ENCODE measurements at regions not wholly inside any gene's neighbourhood (a gene's known extent, or its start where the extent isn't known, plus 50 kb on each side); places are given as distances from the start of the nearest gene placed in this dataset.
"Not testable (repeated sequence)": the region's sequence is repeated elsewhere in the genome, so short reads cannot be mapped to it uniquely, and the experiment has no call there.

DNA sequence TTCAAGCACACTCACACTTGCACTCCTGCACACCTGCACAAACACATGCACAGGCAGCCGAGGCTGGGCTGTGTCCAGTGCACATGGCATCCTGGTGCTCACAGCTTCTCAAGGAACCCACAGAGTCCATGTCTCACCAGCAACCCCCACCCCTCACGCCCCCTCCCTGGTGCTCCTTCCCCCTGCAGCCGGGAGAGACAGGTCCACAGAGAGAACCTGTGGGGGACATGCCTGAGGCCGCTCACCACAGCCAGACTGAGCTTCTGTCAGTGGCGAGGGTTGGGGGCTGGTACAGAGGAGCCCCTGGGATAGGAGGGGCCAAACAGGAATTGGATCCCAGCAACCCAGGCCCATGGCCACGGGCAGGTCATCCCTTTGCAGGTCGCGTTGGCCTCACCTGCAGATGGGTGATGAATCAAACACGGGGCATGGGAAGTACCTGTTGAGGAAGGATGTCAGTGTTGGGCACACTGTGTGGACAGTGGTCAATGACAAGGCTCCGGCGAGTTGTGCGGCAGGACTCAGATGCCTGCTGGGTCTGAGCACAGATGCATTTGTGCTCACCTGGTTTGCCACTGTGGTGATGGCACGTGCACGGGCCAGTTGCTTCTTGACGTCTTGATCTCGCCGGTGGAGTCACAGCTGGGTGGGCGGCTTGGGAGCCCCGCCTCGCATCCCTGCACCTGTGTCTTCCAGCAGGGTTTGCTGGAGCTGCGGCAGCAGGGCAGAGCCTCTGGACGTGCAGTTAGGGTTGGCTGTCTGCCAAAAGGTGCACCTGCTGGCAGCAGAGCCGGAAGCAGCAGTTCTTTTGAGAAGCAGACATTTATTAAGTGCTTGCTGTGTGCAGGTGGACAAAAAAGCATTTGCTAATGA lies 113.0 kb downstream of the ERMARD start:
- no peak for DNase-seq (ENCODE audit: low read depth in 2 of 2)

- DNase-seq (ENCODE audit: low read depth in 2 of 2), result no peak
Measured at GRCh38 chr6:169863710-169864109, 112.3 kb downstream of the ERMARD start.

DNA sequence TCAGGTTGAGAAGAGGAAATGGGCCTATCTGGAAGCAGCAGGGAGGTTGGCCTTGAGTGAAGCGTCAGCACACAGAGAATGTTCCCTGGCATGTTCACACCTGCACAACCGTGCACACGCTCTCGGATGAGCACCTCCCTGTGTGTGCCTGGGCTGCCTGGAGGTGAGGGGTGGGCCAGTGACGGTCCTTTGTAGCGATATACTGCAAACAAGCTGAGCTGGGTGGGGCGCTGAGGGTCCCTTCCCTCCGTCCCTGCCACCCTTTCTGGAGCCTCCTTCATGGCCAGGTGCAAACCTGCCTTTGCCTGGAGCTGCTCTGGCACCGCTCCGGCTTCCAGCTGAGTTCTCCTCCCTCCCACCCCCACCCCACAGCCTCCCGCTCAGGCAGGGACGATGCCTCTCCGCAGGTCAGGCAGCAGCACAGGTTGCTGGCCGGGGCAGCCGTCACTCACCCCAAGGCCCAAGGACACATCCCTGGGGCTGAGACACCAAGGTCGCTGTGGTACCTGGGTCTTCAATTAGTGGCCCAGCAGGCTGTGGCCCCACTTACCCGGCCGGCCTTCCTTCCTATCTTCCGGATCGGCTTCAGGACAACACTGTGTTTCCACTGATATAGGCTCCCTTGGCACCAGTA lies 111.6 kb downstream of the ERMARD start:
- no peak for DNase-seq (ENCODE audit: low read depth in 2 of 2)

DNA sequence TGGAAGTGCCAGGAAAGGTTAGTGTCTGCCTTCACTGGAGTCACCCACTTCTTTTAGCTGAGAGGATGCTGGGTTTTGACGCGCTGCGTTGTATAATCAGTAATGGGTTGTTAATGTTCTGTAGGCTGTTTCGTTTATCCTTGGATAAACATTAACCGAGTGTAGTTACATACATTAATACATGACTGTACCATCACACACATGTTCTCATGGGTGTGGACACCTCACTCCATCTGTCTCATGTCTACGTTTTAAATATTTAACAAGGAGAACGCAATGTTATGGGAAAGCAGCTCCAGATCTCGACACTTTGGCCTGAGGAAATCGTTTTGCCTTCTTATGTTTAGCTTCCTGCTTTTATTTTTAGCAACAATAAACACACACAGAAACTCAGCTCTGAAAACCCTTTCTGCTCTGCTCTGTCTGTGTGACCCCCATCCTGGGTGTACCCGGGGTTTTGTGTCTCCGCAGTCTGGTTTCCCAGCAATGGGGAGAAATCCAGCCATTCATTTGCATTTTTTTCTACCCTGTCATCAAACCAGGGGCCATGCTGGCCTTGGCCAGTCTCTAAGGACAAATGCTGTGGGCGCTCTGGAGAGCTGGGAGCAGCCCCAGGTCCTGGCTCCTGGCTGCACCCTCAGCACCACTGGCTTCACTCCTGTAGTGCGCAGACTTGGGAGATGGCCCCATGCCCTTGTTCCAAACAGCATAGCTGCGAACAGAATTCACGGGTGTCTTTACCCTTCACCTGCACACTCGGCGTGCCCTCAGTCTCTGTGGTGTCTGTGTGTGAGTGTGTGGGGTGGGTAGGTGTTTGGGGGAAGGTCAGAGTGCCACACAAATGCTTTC lies 110.8 kb downstream of the ERMARD start:
- DNase-seq (ENCODE audit: low read depth in 2 of 2), result no peak

DNA sequence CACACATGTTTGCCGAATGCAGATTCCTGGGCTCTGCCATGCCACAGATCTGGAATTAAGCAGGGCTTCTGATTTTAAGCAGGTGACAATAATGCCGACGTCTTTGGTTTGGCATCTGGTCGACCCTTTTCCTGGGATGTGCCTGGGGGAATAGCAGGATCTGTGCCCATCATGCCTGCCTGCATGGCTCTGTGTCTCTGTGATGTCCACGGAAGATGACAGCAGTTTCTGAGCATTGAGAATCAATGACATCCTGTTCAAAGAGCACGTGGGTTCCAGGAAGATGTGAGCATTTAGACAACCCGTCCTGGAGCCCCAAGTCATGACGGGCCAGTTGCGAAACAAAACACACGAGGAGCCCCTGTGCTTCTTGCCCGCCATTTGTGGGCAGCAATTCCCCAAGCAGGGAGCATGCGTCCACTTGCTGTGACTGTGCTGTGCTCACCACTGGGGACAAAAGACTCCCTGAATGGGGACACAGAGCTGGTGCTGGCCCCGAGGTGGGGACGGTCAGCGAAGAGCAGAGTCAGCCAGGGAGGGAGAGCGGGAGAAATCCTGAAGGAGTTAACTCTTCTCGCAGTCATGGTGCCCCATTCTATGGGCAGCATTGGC lies 110.1 kb downstream of the ERMARD start:
- no peak for DNase-seq (ENCODE audit: low read depth in 2 of 2)

- DNase-seq (ENCODE audit: low read depth in 2 of 2), result no peak
Measured at GRCh38 chr6:169859978-169860703, 108.7 kb downstream of the ERMARD start.

- DNase-seq (ENCODE audit: low read depth in 2 of 2), result no peak
Measured at GRCh38 chr6:169859401-169859977, 108.1 kb downstream of the ERMARD start.

DNA sequence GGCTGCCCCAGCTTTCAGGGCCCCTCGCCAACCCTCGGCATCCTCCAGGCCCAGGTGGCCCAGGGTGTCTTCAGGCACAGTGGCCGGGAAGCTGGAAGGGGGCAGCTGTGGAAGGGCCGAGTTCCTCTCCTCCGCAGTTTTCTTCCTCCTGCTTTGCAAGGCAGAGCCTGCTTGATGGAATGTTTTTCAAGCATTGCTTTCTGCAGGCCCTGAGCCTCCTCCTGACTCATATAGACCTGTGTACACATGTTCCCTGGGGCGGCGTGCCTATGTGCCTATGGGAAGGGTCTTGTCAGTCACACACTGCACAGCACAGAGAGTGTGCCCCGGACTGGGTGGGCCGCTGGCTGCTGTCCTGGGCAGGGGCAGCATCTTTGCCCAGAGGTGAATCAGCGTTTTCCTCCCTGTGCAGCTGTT lies 107.5 kb downstream of the ERMARD start:
- DNase-seq (ENCODE audit: low read depth in 2 of 2), result no peak

DNA sequence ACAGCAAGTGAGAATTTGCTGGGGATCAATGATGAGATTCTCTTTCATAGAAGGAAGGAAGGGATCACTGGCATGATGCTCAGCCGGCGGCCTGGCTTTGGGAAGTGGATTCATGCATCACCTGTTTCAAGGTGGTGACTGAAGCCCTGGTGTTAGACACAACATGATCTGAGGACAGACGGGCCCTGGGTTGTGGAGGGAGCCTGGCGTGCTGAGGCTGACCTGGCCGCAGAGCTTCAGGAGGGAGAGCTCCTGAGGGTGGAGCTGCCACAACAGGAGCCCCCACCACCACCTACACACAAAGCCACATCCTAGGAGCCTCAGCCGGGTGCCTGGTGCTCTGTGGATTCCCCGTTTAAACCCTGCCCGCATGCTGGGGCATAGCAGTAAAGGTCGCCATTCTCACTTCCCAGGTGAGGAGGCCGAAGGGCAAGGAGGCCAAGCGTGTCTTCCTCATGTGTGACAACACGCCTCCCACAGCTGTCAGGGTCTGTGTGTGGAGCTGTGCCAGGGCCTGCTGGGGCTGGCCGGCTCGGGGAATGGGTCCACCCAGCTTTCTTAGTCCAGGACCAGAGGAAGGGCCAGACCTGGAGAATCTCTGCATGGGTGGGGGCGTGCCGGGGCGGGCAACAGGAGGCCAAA lies 107.0 kb downstream of the ERMARD start:
- DNase-seq (ENCODE audit: low read depth in 2 of 2), result no peak

GRCh38 chr6:169857343-169858292 lies 106.2 kb downstream of the ERMARD start:
- no peak for DNase-seq (ENCODE audit: low read depth in 2 of 2)

DNA sequence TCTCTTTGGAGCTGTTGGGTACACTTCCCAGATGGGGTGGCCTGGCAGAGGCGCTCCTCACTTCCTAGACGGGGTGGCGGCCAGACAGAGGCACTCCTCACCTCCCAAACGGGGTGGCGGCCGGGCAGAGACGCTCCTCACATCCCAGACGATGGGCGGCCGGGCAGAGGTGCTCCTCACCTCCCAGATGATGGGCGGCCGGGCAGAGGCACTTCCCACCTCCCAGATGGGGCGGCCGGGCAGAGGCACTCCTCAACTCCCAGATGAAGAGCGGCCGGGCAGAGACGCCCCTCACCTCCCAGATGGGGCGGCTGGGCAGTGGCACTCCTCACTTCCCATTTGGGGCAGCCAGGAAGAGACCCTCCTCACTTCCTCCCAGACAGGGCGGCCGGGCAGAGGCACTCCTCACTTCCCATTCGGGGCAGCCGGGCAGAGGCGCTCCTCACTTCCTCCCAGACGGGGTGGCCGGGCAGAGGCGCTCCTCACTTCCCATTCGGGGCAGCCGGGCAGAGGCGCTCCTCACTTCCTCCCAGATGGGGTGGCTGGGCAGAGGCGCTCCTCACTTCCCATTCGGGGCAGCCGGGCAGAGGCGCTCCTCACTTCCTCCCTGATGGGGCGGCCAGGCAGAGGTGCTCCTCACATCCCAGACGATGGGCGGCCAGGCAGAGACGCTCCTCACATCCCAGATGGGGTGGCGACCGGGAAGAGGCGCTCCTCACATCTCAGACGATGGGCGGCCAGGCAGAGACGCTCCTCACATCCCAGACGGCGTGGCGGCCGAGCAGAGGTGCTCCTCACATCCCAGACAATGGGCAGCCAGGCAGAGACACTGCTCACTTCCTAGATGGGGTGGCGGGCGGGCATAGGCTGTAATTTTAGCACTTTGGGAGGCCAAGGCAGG lies 105.3 kb downstream of the ERMARD start:
- not testable (repeated sequence) for DNase-seq (ENCODE audit: low read depth in 2 of 2)

GRCh38 chr6:169854813-169855212 lies 103.4 kb downstream of the ERMARD start:
- no peak for DNase-seq (ENCODE audit: low read depth in 2 of 2)

- DNase-seq (ENCODE audit: low read depth in 2 of 2), result no peak
Measured at GRCh38 chr6:169854083-169854725, 102.8 kb downstream of the ERMARD start.

DNA sequence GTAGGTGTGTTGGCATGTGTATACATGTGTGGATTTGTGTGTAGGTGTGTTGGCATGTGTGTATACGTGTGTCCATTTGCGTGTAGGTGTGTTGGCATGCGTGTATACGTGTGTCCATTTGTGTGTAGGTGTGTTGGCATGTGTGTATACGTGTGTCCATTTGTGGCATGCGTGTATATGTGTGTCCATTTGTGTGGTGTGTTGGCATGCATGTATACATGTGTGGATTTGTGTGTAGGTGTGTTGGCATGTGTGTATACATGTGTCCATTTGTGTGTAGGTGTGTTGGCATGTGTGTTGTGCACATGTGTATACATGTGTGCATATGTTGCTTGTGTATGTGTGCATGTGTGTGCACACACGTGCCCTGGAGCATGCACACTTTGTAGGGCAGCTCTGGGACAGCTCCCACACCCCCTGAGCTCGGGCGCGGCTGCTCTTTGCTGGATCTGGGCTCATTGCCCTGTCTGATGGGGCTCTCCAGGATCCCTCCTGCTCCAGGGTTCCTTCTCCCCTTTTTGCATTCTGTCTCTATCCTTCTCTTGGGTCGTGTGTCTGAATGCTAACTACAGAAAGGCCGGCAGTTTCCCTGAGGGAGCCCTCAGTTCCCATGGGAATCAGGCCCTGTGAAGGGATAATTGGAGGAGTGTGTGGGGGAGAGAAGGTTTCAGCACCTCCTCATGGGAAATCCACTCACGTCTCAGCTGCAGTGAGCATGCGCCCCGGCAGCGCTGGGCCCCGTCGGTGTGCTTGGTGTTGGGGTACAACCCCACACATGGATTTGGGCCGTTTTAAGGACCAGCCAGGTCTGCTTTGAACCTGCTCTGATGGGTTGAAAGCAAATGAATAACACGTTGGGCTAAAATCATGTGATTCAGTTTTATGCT lies 102.0 kb downstream of the ERMARD start:
- no peak for DNase-seq (ENCODE audit: low read depth in 2 of 2)

DNA sequence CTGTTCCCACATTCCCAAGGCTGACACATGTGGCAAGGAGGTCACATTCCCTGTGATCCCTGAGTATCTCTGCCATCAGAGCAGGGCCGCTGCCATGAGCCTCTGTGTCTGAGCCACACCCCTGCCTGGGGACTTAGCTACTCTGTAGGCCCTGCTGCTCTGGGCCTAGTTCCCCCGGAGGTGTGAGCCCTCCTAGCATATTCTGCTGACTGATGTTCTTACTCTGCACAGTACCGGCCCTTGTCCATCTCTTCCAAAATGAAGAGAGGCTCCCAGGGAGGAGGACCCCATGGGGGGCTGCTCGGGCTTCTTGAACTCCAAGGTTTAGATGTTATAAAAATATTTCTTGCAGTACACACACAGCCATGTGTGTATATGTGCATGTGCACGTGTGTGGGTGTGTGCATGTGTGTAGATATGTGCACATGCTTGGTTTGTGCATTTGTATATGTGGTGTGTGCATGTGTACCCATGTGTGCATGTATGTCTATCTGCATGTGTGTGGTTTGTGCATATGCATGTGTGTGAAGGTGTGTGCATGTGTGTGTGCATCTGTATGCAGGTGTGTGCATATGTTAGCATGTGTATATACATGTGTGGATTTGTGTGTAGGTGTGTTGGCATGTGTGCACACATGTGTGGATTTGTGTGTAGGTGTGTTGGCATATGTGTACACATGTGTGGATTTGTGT lies 101.2 kb downstream of the ERMARD start:
- no peak for DNase-seq (ENCODE audit: low read depth in 2 of 2)

Measured in stimulated activated CD4-positive, alpha-beta T cell treated with anti-CD3 and anti-CD28 coated beads, Interleukin-1b, Interleukin-23, amount 100 ng/mL, for 1 hour (primary cell).